HG03342 (cell line): ENCODE measurements at regions not wholly inside any gene's neighbourhood (a gene's known extent, or its start where the extent isn't known, plus 50 kb on each side); places are given as distances from the start of the nearest gene placed in this dataset.
"Not testable (repeated sequence)": the region's sequence is repeated elsewhere in the genome, so short reads cannot be mapped to it uniquely, and the experiment has no call there.

Source experiments
- ATAC-seq: cut with Tn5 transposase; IDR thresholded peaks from one replicate; pipeline ENCODE4 v1.9.1; 2021; ENCODE audit warnings: mild to moderate bottlenecking, moderate library complexity; ENCODE audit not compliant: unreplicated experiment

GRCh38 chr13:70568571-70568970, 460.3 kb upstream of the KLHL1 start:
- ATAC-seq: peak; percentile 83

- no peak for ATAC-seq
Measured at GRCh38 chr13:70544706-70545105, 436.5 kb upstream of the KLHL1 start.

- ATAC-seq: no peak
Measured at GRCh38 chr13:70541451-70541850, 433.2 kb upstream of the KLHL1 start.

GRCh38 chr13:70534466-70534865, 426.2 kb upstream of the KLHL1 start:
- no peak for ATAC-seq

GRCh38 chr13:70529652-70530051, 421.4 kb upstream of the KLHL1 start:
- ATAC-seq: no peak

GRCh38 chr13:70527599-70527998, 419.3 kb upstream of the KLHL1 start:
- no peak for ATAC-seq

GRCh38 chr13:70523622-70524021, 415.4 kb upstream of the KLHL1 start:
- ATAC-seq: no peak

- ATAC-seq: no peak
Measured at GRCh38 chr13:70520275-70521036, 412.2 kb upstream of the KLHL1 start.

GRCh38 chr13:70518081-70518480, 409.8 kb upstream of the KLHL1 start:
- ATAC-seq: no peak

GRCh38 chr13:70516226-70516625, 408.0 kb upstream of the KLHL1 start:
- no peak for ATAC-seq

GRCh38 chr13:70511861-70512417, 403.7 kb upstream of the KLHL1 start:
- not testable (repeated sequence) for ATAC-seq

- no peak for ATAC-seq
Measured at GRCh38 chr13:70505809-70506208, 397.6 kb upstream of the KLHL1 start.

GRCh38 chr13:70502944-70503343, 394.7 kb upstream of the KLHL1 start:
- ATAC-seq: no peak

GRCh38 chr13:70490320-70490935, 382.2 kb upstream of the KLHL1 start:
- no peak for ATAC-seq

GRCh38 chr13:70484931-70485330, 376.7 kb upstream of the KLHL1 start:
- no peak for ATAC-seq

- ATAC-seq: no peak
Measured at GRCh38 chr13:70483599-70484276, 375.5 kb upstream of the KLHL1 start.

GRCh38 chr13:70473907-70474306, 365.7 kb upstream of the KLHL1 start:
- no peak for ATAC-seq

- no peak for ATAC-seq
Measured at GRCh38 chr13:70469077-70469476, 360.8 kb upstream of the KLHL1 start.

- ATAC-seq: no peak
Measured at GRCh38 chr13:70457474-70457873, 349.2 kb upstream of the KLHL1 start.

GRCh38 chr13:70448820-70449219, 340.6 kb upstream of the KLHL1 start:
- no peak for ATAC-seq

GRCh38 chr13:70432276-70432805, 324.1 kb upstream of the KLHL1 start:
- ATAC-seq: no peak
